KOPT-K1 (cell line): ENCODE measurements at regions not wholly inside any gene's neighbourhood (a gene's known extent, or its start where the extent isn't known, plus 50 kb on each side); places are given as distances from the start of the nearest gene placed in this dataset.

Experiments
- H3K27ac ChIP-seq: fragments of 200-600 bp; sonication (generic); 2 replicates; pipeline ENCODE4 v1.5.1; 2016; ENCODE audit warnings: antibody characterized with exemption, mild to moderate bottlenecking, low read depth, low read length; ENCODE audit not compliant: poor library complexity, severe bottlenecking
- H3K36me3 ChIP-seq: fragments of 200-600 bp; sonication (generic); 2 replicates; pipeline ENCODE4 v1.5.1; 2017; ENCODE audit warnings: antibody characterized with exemption, mild to moderate bottlenecking, low read length, moderate library complexity; ENCODE audit not compliant: insufficient read depth
- H3K9me3 ChIP-seq: fragments of 200-600 bp; sonication (generic); 2 replicates; pipeline ENCODE4 v1.5.1; 2017; ENCODE audit warnings: antibody characterized with exemption, low read length, mild to moderate bottlenecking; ENCODE audit not compliant: insufficient read depth, poor library complexity, severe bottlenecking

DNA sequence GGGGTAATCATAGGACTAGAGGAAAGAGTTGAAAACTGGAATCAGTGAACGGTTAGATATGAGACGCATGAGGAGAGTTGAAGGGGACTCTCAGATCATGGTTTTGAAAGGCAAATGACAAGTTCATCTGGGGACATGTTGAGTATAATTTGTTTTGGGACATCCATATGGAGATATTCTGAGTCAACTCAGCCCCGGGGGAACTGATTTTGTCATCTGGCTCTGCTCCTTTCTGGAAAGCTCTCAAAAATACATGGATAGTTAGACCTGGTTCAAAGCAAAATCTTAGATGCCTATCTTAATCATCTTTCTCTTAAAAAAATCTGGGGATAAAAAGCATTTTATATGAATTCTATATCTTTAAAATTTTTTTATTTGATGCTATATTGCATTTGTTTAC is 161.2 kb downstream of the SNX18 start:
- no peaks in the 10 kb centered on the region for H3K36me3 ChIP-seq
- H3K27ac ChIP-seq: no peak overlapping the region
- H3K9me3 ChIP-seq: no peaks in the 10 kb centered on the region

DNA sequence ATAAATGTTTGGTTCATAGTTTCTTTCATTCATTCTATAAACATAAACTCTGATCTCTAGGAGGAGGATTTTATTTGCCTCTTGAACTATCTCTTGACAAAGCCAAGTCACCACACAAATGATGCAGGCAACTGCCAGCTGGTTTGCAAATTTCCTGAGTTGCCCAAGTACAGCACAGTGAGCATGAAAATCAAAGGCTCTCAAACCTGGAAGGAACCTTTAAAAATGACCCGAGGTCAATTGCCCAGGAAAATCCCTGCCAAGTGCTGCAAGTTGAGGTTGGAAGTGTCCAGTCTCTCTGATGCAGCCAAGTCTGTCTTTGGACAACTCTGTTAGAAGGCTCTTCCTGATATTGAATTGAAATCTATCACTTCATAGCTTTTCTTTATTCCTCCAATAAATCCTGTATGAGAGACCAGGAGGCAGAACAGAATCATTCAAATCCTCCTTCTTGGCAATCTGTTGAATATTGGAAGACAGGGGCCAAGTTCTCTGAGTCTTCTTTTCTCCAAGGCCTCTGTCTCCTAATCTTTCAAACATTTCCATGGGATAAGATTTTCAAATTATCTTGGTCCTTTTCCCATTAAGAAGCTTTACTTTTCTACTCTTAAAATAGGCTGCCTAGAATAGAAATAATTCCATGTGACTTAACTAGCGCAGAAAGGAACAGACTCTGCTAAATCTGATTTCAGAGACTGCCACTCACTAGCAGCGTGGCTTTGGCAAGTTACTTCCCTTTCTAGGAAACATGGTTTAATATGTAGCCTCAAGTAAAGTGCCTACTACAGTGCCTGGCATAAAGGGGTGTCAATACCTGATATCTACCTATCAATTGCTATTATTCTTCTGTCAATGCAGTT is 159.2 kb downstream of the SNX18 start:
- Histone ChIP-seq H3K27ac (no peak overlapping the region), H3K36me3 (no peaks in the 10 kb centered on the region), H3K9me3 (peaks cover 6% of the 10 kb centered on the region)

DNA sequence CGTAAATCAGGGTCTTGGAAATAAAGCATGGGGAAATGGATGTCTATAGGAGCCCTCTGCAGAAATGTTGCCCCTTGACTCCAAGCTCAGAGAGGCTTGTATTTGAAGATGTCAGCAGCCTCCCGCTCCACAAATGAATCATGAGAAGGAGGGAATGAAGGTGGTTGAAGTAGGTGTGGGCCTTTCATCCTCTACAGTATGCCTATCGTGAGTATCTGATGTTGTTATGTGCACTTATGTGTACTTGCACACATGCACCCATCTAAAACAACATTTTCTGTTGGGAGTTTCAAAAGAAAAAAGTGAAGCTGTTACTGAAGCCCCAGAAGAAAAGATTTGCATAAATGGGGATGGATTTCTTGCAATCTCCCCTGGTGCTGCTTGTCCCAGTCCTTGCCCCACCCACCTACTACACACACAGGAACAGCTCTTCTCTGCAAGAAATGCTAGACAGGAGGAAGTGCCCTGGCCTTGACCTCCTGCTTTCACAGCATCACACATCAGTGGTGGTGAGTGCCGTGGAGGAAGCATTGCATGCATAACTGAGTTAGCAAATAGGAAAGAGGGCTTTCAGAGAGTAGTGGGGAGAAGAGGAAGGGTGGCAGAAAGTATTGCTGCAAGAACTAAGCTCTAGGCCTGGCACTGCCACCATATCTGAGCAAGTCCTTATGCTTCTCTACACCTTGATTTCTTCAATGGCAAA is 156.1 kb downstream of the SNX18 start:
- Histone ChIP-seq H3K9me3 (peaks cover 6% of the 10 kb centered on the region), H3K27ac (no peak overlapping the region), H3K36me3 (no peaks in the 10 kb centered on the region)

DNA sequence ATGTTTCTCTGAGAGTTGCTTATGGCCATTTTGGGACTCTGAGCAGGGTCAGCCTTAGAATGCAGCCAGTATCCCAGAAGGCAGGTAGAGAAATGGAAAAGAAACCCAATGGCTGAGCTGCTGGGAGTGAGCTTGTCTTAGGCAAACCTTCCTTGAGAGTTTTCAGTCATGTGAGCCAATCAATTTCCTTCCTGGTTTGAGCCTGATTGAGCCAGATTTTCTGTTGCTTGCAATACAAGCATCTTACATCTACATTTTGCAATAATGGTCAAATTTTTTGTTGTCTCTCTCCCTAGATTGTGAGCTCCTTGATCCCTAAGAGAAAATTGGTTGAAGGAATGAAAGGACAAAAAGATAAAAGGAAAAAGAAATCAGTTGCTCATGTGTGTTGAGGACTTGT is 155.3 kb downstream of the SNX18 start:
- Histone ChIP-seq H3K9me3 (peaks cover 6% of the 10 kb centered on the region), H3K36me3 (no peaks in the 10 kb centered on the region), H3K27ac (no peak overlapping the region)

DNA sequence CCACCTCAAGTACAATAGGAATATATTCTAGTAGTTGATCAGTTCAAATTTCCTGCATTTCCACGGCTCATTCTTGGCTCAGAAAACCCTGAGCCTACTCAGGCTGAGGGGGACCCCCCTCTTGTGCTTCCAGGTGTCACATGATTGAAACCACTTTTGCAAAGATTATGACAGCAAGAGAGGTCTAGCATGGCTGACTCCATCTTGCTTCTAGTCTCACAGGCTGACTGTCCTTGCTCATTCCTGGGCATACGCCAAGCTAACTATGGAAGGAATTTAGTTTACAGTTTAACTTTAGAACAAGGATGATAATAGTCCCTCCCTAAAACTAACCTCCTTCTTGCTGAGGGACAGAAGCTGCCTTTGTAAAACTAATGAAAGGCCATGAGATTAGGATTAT is 154.1 kb downstream of the SNX18 start:
- Histone ChIP-seq H3K9me3 (peaks cover 6% of the 10 kb centered on the region), H3K27ac (no peak overlapping the region), H3K36me3 (no peaks in the 10 kb centered on the region)

DNA sequence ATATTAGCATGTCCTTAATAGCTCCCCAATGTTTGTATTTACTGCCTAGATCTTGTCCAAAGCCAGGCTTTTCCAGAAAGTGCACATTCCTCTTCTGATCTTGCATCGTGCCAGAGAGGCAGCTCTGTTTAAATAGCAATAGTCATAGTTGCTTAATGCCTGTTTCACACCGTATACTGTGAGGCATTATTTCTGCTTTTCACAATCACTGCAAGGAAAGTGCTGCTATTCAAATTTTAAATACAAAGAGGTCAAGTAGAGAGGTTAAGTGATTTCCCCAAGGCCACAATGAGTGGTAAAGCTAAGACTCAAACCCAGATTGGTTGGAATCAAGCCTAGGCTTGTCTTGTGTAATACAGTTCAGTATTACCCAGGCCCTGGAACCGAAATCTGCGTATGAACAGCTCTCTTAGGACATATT is 153.6 kb downstream of the SNX18 start:
- Histone ChIP-seq H3K27ac (no peak overlapping the region), H3K36me3 (no peaks in the 10 kb centered on the region), H3K9me3 (peaks cover 6% of the 10 kb centered on the region)

DNA sequence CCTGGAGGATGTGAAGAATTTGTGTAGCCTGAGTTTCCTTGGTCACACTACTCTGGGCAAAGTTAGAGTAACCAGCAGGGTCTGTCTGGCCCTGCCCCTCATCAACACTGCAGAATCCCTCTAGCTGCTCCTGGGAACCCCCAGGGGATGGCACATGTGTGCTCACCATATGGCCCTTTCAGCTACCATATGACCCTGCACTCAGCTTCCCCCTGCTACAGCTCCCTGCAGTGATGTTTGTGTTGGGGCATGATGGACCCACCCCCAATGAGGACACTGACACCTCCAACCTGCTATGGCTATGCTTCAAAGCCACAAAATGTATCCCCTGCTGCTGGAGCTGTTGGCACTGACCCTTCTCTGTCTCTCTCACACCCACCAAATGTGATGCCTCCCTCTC is 152.7 kb downstream of the SNX18 start:
- no peaks in the 10 kb centered on the region for H3K36me3 ChIP-seq
- peaks cover 6% of the 10 kb centered on the region for H3K9me3 ChIP-seq
- H3K27ac ChIP-seq: no peak overlapping the region

DNA sequence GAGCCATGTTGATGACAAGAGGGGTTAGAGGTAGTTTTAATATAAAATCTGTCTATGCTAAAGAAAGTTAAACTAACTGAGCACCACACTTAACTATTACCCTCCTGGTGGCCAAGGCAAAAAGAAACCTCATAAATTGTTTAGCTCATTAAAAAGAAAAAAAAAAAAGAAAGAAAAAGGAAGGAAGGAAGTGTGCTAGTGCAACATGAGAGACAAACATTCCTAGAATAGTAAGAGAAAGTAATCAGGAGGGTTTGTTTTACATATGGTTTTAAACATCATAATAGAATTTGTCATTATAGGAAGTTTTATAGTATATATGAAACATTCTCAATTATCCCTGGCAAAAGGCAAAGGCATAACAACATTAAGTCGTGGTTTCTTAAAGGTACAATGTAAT is 152.3 kb downstream of the SNX18 start:
- Histone ChIP-seq H3K9me3 (peaks cover 6% of the 10 kb centered on the region), H3K27ac (no peak overlapping the region), H3K36me3 (no peaks in the 10 kb centered on the region)

DNA sequence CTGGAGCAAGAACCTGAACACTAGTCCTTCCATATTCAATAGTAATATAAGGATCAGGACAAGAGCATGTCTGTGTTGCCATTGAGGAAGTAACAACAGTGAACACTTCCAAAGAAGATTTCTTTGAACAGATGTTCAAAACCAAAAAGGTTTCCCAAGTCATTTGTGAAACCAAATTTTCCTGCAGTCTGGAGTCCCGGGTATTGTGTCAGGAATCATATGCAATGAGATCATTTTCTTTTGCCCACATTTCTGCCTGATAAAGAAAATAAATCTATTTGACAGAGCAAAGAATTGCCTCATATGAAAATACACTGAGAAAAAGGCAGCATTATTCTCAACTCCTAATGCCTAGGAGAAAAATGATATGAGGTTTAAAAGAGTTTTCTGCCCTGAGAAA is 151.7 kb downstream of the SNX18 start:
- Histone ChIP-seq H3K36me3 (no peaks in the 10 kb centered on the region), H3K9me3 (peaks cover 6% of the 10 kb centered on the region), H3K27ac (no peak overlapping the region)

DNA sequence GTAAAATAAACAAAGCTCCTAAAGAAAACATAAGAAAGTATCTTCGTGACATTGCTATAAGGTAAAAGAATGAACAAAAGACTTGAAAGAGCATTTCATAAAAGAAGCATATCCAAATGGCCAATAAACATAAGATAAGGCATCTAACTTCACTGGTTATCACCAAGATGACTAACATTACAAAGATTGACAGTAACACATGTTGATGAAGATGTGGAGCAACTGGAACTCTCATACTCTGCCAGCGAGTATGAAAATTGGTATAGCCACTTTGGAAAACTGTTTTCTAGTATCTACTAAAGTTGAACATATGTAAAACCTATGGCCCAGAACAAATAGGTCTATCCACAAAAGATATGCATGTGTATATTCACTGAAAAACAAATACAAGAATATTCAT is 150.5 kb downstream of the SNX18 start:
- Histone ChIP-seq H3K36me3 (no peaks in the 10 kb centered on the region), H3K9me3 (peaks cover 5% of the 10 kb centered on the region), H3K27ac (no peak overlapping the region)

DNA sequence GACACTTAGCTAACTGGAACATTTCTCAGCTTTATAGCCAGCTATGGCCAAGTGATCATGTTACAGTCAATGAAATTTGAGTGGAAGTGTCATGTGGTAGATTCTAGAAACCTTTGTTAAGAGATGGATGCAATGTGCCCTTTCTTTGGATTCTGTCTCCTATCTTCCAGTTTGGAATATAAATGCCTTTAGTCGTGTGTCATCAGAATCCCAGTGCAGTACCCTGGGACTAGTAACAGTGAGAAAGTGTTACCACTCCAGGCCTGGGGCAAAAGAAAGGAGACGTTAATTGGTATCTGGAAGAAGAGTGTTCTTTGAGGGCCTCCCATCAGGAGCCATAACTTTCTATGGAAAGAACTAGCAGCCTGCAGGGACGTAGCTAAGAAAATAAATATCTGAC is 149.6 kb downstream of the SNX18 start:
- H3K9me3 ChIP-seq: no peaks in the 10 kb centered on the region
- H3K27ac ChIP-seq: no peak overlapping the region

DNA sequence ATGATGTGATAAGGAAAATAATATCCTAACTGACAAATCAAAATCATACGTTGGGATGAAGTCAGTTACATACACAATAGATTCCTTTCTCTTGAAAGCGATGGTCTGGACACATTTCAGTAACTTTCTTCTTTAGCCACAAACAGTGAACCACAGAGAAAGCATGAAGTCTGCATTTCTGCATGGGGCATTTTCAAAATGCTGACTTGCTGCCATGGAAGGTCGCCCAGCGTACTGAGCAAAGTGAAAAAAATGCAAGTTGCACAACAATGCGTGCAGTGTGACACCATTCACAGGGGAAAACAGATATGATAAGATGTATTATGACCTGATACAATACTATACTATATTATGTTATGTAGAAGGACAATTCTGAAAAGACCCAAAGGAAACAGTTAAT is 146.3 kb downstream of the SNX18 start:
- Histone ChIP-seq H3K27ac (no peak overlapping the region), H3K9me3 (no peaks in the 10 kb centered on the region), H3K36me3 (no peaks in the 10 kb centered on the region)

More for the DNA sequence above, 149.6 kb downstream of the SNX18 start:
- no peaks in the 10 kb centered on the region for H3K36me3 ChIP-seq

DNA sequence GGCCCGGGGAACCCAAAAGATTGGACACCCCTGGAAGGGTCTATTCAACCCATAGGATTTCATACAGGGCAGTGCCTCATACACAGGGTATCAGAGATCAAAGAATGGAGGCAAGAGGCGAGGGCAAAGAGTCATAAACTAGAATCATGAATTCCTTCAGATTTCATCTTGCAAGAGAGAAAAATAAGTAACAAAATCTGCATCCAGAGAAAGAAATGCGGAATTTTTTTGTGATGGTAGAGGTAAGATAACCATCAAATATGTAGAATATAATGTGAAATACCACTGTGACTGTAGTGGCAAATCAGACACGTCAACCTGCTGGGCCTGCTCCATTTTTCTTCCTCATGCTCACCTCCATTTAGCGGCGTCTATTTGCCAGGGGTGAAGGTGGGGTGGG is 143.6 kb downstream of the SNX18 start:
- Histone ChIP-seq H3K9me3 (no peaks in the 10 kb centered on the region), H3K27ac (no peak overlapping the region), H3K36me3 (no peaks in the 10 kb centered on the region)

DNA sequence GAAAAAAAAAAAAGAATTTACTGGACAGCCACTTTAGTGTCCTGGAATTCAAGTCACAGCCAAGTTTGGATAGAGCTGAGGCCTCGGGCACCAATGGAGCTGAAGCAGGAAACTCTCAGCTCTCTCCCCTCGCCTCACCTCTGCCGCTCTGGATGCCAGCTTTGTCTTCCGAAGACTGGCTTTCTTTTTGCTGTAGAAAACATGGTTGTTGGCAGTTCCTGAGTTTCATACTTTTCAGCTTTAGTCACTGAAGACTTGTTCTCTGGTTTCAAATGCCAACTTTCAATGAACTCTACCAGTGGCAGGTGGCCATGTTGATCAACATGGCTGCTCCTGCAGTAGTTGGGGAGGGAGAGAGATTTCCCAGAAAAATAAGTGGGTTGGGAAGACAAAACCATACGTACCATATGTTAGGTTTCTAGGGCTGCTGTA is 142.2 kb downstream of the SNX18 start:
- no peak overlapping the region for H3K27ac ChIP-seq
- no peaks in the 10 kb centered on the region for H3K36me3 ChIP-seq
- no peaks in the 10 kb centered on the region for H3K9me3 ChIP-seq

DNA sequence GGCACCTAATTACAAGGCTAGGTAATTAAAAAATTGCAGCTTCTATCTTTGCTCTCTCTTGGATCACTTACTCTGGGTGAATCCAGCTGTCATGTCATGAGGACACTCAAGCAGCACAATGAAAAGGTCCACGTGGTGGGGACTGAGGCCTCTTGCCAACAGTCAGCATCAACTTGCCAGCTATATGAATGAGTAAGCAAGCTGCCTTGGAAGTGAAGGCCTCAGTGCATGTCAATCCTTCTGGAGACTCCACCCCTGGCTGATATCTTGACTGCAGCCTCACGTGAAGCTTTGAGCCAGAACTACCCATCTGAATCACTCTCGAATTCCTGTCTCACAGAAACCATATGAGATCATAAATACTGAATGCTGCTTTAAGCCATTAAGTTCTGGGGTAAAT is 140.5 kb downstream of the SNX18 start:
- no peaks in the 10 kb centered on the region for H3K36me3 ChIP-seq
- H3K9me3 ChIP-seq: no peaks in the 10 kb centered on the region
- no peak overlapping the region for H3K27ac ChIP-seq
